Keratinocyte (primary cell): ENCODE measurements at regions not wholly inside any gene's neighbourhood (a gene's known extent, or its start where the extent isn't known, plus 50 kb on each side); places are given as distances from the start of the nearest gene placed in this dataset.

Source experiments
- DNase-seq: peaks from one replicate; pipeline ENCODE4 v3.0.0-alpha.2; 2011; ENCODE audit warnings: low read depth, missing footprints, low spot score
- FAIRE-seq: peaks from 2 replicates; lab custom pipeline; 2011; peaks lifted over from hg19 to GRCh38; lab: Jason Lieb, UNC
- H2AFZ ChIP-seq: 2 replicates; pipeline ENCODE4 v1.6.0; 2012; ENCODE audit warnings: low read length, control low read depth, inconsistent platforms; ENCODE audit not compliant: control insufficient read depth
- H3K27ac ChIP-seq: 2 replicates; pipeline ENCODE4 v1.5.1; 2011; ENCODE audit warnings: low read length; ENCODE audit not compliant: control insufficient read depth, insufficient read depth
- H3K27me3 ChIP-seq: 3 replicates; pipeline ENCODE4 v1.6.0; 2011; ENCODE audit warnings: low read length; ENCODE audit not compliant: control insufficient read depth, insufficient read depth; ENCODE audit errors: extremely low read depth
- H3K36me3 ChIP-seq, 2 experiments: 2 replicates in 1 of 2; 3 replicates in 1 of 2; pipeline ENCODE4 v1.5.1; 2011; ENCODE audit warnings: low read length in 2 of 2, mild to moderate bottlenecking in 1 of 2; ENCODE audit not compliant: control insufficient read depth in 2 of 2, insufficient read depth in 2 of 2; ENCODE audit errors: extremely low read depth in 1 of 2
- H3K4me1 ChIP-seq: 3 replicates; pipeline ENCODE4 v1.5.1; 2011; ENCODE audit warnings: low read length; ENCODE audit not compliant: control insufficient read depth, insufficient read depth; ENCODE audit errors: extremely low read depth
- H3K4me2 ChIP-seq: 3 replicates; pipeline ENCODE4 v1.6.0; 2011; ENCODE audit warnings: low read depth, low read length; ENCODE audit not compliant: control insufficient read depth, insufficient read depth; ENCODE audit errors: extremely low read depth
- H3K4me3 ChIP-seq, 3 experiments: fragments of 200-600 bp in 1 of 3; sonication (generic) in 1 of 3; 2 replicates in 2 of 3; 3 replicates in 1 of 3; pipeline ENCODE4 v1.5.1; 2011 to 2016; ENCODE audit warnings: low read length in 3 of 3, mild to moderate bottlenecking in 3 of 3, control low read depth in 2 of 3, inconsistent platforms in 1 of 3, low read depth in 1 of 3, mixed read lengths in 1 of 3, mixed run types in 1 of 3, moderate library complexity in 1 of 3; ENCODE audit not compliant: control insufficient read depth in 2 of 3, insufficient read depth in 2 of 3; ENCODE audit errors: extremely low read depth in 1 of 3
- H3K79me2 ChIP-seq: 2 replicates; pipeline ENCODE4 v1.6.0; 2012; ENCODE audit warnings: low read length; ENCODE audit not compliant: control insufficient read depth, insufficient read depth
- H3K9ac ChIP-seq: 3 replicates; pipeline ENCODE4 v1.6.0; 2011; ENCODE audit warnings: low read length; ENCODE audit not compliant: control insufficient read depth, insufficient read depth; ENCODE audit errors: extremely low read depth
- H3K9me1 ChIP-seq: 3 replicates; pipeline ENCODE4 v1.6.0; 2011; ENCODE audit warnings: low read length; ENCODE audit not compliant: control insufficient read depth, insufficient read depth; ENCODE audit errors: extremely low read depth
- H3K9me3 ChIP-seq: 2 replicates; pipeline ENCODE4 v1.5.1; 2012; ENCODE audit warnings: low read depth, low read length; ENCODE audit not compliant: control insufficient read depth
- H4K20me1 ChIP-seq: 3 replicates; pipeline ENCODE4 v1.6.0; 2011; ENCODE audit warnings: low read length; ENCODE audit not compliant: control insufficient read depth, insufficient read depth; ENCODE audit errors: extremely low read depth
- CTCF ChIP-seq, 3 experiments: IDR thresholded peaks in 1 of 3; conservative IDR thresholded peaks in 1 of 3; optimal IDR thresholded peaks in 1 of 3; 2 replicates in 2 of 3; 3 replicates in 1 of 3; pipeline versions ENCODE3 to v1.5.1; 2011; ENCODE audit warnings: low read length in 3 of 3, mild to moderate bottlenecking in 3 of 3, moderate library complexity in 2 of 3, control low read depth in 1 of 3, inconsistent platforms in 1 of 3; ENCODE audit not compliant: insufficient read depth in 2 of 3; ENCODE audit errors: extremely low read depth in 1 of 3
- EZH2 ChIP-seq: IDR thresholded peaks from one replicate; pipeline ENCODE4 v1.6.1; 2012; ENCODE audit warnings: inconsistent platforms, mild to moderate bottlenecking, low read length, moderate library complexity
- dilution Hi-C: fragments of 300-500 bp; cut with MboI; formaldehyde crosslinking; loops from one replicate; pipeline ENCODE4 v1.7.0; 2020; ENCODE audit warnings: low sequenced_read_pairs; ENCODE audit not compliant: extremely low pct_ligation_motif_present

GRCh38 chr4:116320859-116321258 is 764.5 kb downstream of the TRAM1L1 start:
- Histone ChIP-seq H3K27ac (no peak overlapping the region), H3K79me2 (no peaks in the 10 kb centered on the region), H3K4me1 (no peaks in the 10 kb centered on the region), H3K4me2 (no peak overlapping the region), H3K4me3 (no peak overlapping the region), H4K20me1 (no peaks in the 10 kb centered on the region), H3K27me3 (no peaks in the 10 kb centered on the region), H3K9me1 (no peaks in the 10 kb centered on the region), H2AFZ (no peak overlapping the region), H3K9ac (no peak overlapping the region), H3K9me3 (no peaks in the 10 kb centered on the region), H3K36me3 (no peaks in the 10 kb centered on the region)
- dilution Hi-C loops, result no loop called here
- FAIRE-seq (no peak), DNase-seq (no peak)
- TF ChIP-seq EZH2 (no peak), CTCF (optimal IDR thresholded peaks at IDR 0.05 in 1 of 3, IDR thresholded peaks at IDR 0.05 in 1 of 3, conservative IDR thresholded peaks at IDR 0.05 in 1 of 3; ENCODE audit: extremely low read depth in 1 of 3, insufficient read depth in 2 of 3, low read length in 3 of 3) (no peak)

- dilution Hi-C loops, result no loop called here
These were observed 781.6 kb downstream of the TRAM1L1 start for GRCh38 chr4:116303736-116304188.

More at GRCh38 chr4:116303736-116304188, 781.6 kb downstream of the TRAM1L1 start:
- Histone ChIP-seq H2AFZ (no peak overlapping the region), H3K79me2 (no peaks in the 10 kb centered on the region), H3K4me2 (no peak overlapping the region), H3K9me3 (no peaks in the 10 kb centered on the region), H3K36me3 (no peaks in the 10 kb centered on the region), H3K4me1 (no peaks in the 10 kb centered on the region), H3K9ac (no peak overlapping the region), H4K20me1 (no peaks in the 10 kb centered on the region), H3K9me1 (no peaks in the 10 kb centered on the region), H3K4me3 (no peak overlapping the region), H3K27ac (no peak overlapping the region), H3K27me3 (no peaks in the 10 kb centered on the region)
- TF ChIP-seq EZH2, result no peak
- no peak for TF ChIP-seq CTCF (optimal IDR thresholded peaks at IDR 0.05 in 1 of 3, IDR thresholded peaks at IDR 0.05 in 1 of 3, conservative IDR thresholded peaks at IDR 0.05 in 1 of 3; ENCODE audit: extremely low read depth in 1 of 3, insufficient read depth in 2 of 3, low read length in 3 of 3)
- no peak for FAIRE-seq
- no peak for DNase-seq
